NCI-H1436 (cell line): ENCODE measurements at regions not wholly inside any gene's neighbourhood (a gene's known extent, or its start where the extent isn't known, plus 50 kb on each side); places are given as distances from the start of the nearest gene placed in this dataset.
"Not testable (repeated sequence)": the region's sequence is repeated elsewhere in the genome, so short reads cannot be mapped to it uniquely, and the experiment has no call there.

Experiments used
- DNase-seq: peaks from one replicate; lab custom pipeline; 2025; lab: John Stamatoyannopoulos, UW

- DNase-seq = no peak
Observed at GRCh38 chr12:111152561-111152960, 216.3 kb downstream of the PHETA1 start.

- no peak for DNase-seq
Observed at GRCh38 chr12:111150921-111151840, 217.7 kb downstream of the PHETA1 start.

GRCh38 chr12:111150360-111150759 lies 218.5 kb downstream of the PHETA1 start:
- DNase-seq = no peak

- DNase-seq = no peak
Observed at GRCh38 chr12:111149299-111149698, 219.6 kb downstream of the PHETA1 start.

- no peak for DNase-seq
Observed at GRCh38 chr12:111148005-111148404, 220.9 kb downstream of the PHETA1 start.

- DNase-seq = no peak
Observed at GRCh38 chr12:111143271-111143670, 222.9 kb upstream of the MYL2 start.

- DNase-seq = no peak
Observed at GRCh38 chr12:111141205-111141604, 220.8 kb upstream of the MYL2 start.

GRCh38 chr12:111138016-111138415 lies 217.6 kb upstream of the MYL2 start:
- DNase-seq = no peak

GRCh38 chr12:111135293-111135832 lies 215.0 kb upstream of the MYL2 start:
- no peak for DNase-seq

GRCh38 chr12:111130336-111130735 lies 210.0 kb upstream of the MYL2 start:
- no peak for DNase-seq

- DNase-seq = no peak
Observed at GRCh38 chr12:111129149-111129767, 208.9 kb upstream of the MYL2 start.

- no peak for DNase-seq
Observed at GRCh38 chr12:111126331-111126730, 206.0 kb upstream of the MYL2 start.

- no peak for DNase-seq
Observed at GRCh38 chr12:111124183-111124582, 203.8 kb upstream of the MYL2 start.

- DNase-seq = no peak
Observed at GRCh38 chr12:111123390-111123789, 203.0 kb upstream of the MYL2 start.

- DNase-seq = no peak
Observed at GRCh38 chr12:111122458-111122878, 202.1 kb upstream of the MYL2 start.

- no peak for DNase-seq
Observed at GRCh38 chr12:111121840-111122239, 201.5 kb upstream of the MYL2 start.

- no peak for DNase-seq
Observed at GRCh38 chr12:111120578-111120977, 200.2 kb upstream of the MYL2 start.

GRCh38 chr12:111117017-111117416 lies 196.6 kb upstream of the MYL2 start:
- DNase-seq = no peak

GRCh38 chr12:111113313-111113712 lies 192.9 kb upstream of the MYL2 start:
- not testable (repeated sequence) for DNase-seq

- DNase-seq = no peak
Observed at GRCh38 chr12:111112311-111113098, 192.1 kb upstream of the MYL2 start.

GRCh38 chr12:111111681-111112080 lies 191.3 kb upstream of the MYL2 start:
- DNase-seq = no peak

GRCh38 chr12:111110556-111110955 lies 190.2 kb upstream of the MYL2 start:
- no peak for DNase-seq
